Sciatic nerve (tissue), 2 donors: ENCODE measurements at regions not wholly inside any gene's neighbourhood (a gene's known extent, or its start where the extent isn't known, plus 50 kb on each side); places are given as distances from the start of the nearest gene placed in this dataset.
A peak's percentile ranks its signal among the peaks of the same experiment; 100 is the strongest.

ENCODE experiments used
- ATAC-seq: fragments of 200-7000 bp; cut with Tn5 transposase; one replicate; pipeline ENCODE4 v1.9.1; 2020; ENCODE audit warnings: mild to moderate bottlenecking, moderate library complexity
- DNase-seq: peaks from one replicate; pipeline ENCODE4 v3.0.0-alpha.2; 2020; ENCODE audit warnings: low spot score
- intact Hi-C: fragments of 100-400 bp; cut with DNase I; formaldehyde crosslinking; loops from one replicate; pipeline ENCODE4 v1.14.2; 2022
- donor health status: DM: no; HTN: no; CAD: no.
- donor health status: DM: no; HTN: no; CAD: no.

DNA sequence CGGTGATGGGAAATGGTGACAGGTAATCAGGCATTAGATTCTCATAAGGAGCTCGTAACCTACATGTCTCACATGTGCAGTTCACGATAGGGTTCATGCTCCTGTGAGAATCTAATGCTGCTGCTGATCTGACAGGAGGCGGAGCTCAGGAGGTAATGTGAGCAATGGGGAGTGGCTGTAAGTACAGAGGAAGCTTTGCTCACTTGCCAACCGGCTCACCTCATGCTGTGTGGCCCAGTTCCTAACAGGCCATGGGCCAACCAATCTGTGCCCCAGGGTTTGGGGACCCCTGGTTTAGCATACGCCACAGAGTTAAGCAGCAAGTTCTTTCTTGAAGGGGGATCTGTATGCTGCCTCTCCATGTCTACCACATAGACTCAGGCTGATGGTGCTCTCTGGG, 133.1 kb downstream of the IQUB start:
- no peak for ATAC-seq
- DNase-seq = no peak
- intact Hi-C loops = no loop called here

DNA sequence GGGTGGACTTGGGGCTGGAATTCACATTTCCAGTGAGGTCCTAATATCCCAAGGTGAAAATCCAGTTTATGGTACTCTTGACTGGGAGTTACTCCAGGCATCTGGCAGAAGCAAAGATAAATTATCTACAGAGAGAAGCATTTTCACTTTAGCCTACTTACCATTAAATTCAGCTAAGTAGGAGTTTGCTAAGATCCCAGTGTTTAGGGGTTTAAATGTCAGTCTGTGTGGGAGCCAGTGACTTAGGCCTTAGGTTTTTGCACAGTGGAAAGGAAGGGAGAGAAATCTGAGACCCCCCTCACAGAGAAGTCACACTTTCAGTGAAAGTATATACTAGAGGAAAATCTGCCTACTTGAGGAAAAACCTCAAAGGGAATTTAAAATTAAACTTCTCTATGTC, 134.2 kb downstream of the IQUB start:
- ATAC-seq (no peak), DNase-seq (no peak)
- intact Hi-C loops = no loop called here

DNA sequence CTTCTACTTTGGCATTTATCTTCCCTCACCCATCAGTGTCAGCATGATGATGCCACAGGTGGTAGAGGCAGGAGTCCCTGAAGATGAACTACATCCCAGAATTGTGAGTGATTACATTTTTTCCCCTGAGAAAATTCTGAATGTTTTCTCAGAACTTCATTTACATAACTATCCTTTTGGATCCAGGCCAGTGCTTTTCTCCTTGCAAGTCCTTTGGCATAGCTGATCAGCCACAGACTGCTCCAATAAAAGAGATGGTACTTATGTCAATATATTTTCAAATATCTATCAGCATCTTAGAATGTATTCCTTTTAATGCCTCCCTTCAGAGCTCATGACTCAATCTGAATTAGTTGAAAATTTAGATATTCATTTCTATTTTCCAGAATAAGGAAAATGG, 135.5 kb downstream of the IQUB start:
- intact Hi-C loops = no loop called here
- DNase-seq (no peak), ATAC-seq (no peak)

DNA sequence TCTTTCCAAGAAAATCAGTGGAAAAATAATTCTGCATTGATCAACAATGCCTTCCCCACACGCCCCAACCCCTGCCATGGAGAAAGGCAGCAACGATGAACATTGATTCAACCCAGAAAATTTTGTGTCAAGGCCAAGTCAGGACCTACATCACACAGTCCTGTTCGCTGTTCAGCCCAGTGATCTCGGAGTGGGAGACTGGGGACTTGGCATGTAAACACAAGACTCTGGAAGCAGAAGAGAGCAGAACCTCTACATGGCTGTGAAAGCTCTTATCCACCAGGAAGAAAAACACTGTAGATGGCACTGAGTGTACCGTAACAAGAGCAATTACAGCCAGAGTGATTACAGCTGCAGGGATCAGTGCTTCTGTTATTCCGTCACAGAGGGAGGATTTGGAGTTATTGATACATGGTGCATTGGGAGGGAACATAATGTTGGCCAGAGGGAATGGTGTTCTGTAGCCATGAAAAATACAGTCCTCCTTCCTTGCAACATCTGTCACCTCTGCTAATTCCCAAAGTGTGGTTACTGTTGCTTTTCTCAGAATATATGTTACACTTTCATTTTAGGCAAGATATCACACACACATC, 136.6 kb downstream of the IQUB start:
- intact Hi-C loops = no loop called here
- ATAC-seq = no peak
- no peak for DNase-seq

DNA sequence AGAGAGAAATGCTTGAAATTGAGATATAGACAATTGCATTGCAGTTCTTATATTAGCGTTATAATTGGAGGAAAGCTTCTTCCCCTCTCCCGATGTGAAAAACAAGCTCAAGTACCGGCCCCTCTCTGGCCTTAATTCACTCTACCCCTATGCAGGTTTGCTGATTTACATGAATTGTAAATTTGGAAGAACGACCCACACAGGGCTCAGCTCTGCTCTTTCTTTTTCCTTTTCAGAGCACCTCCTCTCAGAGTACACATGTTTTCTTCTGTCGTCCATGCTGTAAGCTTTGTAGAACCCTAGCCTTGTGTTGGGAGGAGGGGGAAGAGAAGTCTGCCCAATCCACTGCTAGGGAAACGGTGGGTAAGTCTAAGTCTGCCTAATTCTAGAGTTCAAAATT, 140.8 kb downstream of the IQUB start:
- intact Hi-C loops = no loop called here
- ATAC-seq = no peak
- DNase-seq = no peak

DNA sequence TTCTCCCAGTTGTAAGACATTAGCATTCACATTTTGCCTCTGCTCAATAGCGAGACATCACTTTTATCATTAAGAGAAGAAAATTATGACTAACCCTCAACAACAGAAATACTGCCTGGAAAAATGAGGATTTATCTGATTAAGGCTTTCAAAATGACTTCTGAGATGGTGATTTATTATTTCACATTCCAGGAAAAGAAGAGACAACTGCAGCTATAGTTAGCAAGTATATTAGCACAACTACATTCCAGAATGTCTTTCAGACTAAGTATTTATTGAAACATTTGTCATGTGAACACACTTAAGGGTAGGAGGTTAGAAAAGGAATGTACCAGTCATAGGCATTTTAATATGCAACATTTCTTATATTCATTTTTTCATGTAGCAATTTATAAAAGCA, 162.0 kb downstream of the IQUB start:
- intact Hi-C loops = no loop called here
- no peak for ATAC-seq
- DNase-seq = no peak

DNA sequence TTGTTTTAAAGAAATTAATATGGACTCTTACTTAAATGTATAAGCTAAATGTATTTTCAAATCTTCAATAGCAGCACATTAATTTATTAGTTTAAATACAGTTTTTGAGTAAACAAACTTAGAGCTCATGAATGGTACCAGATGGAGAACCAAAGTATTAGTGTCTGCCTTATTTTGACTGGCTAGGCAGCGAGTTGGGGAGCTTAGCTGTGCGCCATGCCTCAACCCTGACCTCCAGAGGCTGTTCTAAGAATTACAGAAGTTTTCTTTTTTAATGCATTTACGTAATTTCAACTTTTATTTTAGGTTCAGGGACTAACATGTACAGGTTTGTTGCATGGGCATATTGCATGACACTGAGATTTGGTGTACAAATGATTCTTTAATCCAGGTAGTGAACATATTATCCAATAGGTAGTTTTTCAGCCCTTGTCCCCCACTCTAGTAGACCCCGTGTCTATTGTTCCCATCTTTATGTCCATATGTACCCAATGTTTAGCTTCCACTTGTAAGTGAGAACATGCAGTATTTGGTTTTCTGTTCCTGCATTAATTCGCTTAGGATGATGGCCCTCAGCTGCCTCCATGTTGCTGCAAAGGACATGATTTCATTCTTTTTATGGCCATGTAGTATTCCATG, 166.8 kb downstream of the IQUB start:
- ATAC-seq (peak; percentile 48), DNase-seq (no peak)
- intact Hi-C loops = no loop called here

DNA sequence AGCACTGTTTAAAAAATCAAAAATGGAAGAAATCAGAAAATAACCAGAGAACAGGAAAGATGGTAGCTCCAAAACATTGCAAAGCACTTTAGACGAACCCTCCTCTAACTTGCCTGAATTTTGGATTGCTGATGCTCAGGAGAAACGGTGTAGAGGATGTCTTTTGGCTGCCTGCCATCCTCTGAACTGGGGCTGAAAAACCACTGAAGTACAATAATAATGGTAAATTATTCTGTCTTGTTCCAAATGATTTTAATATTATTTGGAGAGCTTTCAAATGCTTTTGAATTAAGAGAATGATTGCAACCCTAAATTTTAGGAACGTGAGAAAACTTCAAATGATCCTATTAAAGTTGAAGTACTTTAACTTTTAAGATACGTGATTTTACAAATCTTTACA, 167.3 kb upstream of the SLC13A1 start:
- intact Hi-C loops = no loop called here
- ATAC-seq = no peak

DNA sequence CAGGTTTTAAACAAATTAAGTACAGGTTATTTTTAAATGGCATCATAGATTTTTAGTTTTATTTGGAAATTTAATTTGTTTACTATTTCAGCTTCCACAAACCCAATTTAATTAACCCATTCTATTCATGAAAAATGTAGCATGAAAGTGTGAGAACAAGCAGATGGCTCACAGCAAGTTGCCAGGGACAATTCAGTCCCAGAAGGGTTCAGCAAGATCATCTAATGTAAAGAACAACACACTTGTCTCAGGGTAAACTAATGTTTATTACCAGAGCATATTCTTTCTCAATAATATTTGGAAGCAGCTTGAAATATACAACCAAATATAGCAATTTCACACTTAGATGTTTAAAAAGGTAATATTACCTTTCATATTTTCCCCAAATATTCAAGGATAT, 166.9 kb upstream of the SLC13A1 start:
- ATAC-seq (no peak), DNase-seq (no peak)
- intact Hi-C loops = no loop called here

More for the DNA sequence above, 167.3 kb upstream of the SLC13A1 start:
- DNase-seq = no peak

DNA sequence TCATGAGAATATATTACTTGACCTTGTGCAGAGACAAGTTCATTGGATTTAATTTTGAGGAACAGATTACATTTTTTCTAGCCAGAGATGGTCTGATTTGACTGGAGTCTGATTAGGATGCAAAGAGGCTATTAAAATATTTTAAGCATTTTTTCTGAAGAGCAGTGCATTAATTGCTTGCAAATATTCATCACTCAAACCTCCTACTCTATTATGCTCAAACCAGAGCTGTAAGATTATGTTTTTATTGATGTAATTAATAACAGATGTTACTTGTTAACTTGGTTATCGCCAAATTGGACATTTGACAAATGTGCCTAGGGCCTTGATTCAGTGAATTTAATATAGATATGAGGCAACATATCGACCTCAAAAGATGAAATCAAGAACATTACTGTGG, 160.9 kb upstream of the SLC13A1 start:
- intact Hi-C loops = no loop called here
- no peak for DNase-seq
- no peak for ATAC-seq

DNA sequence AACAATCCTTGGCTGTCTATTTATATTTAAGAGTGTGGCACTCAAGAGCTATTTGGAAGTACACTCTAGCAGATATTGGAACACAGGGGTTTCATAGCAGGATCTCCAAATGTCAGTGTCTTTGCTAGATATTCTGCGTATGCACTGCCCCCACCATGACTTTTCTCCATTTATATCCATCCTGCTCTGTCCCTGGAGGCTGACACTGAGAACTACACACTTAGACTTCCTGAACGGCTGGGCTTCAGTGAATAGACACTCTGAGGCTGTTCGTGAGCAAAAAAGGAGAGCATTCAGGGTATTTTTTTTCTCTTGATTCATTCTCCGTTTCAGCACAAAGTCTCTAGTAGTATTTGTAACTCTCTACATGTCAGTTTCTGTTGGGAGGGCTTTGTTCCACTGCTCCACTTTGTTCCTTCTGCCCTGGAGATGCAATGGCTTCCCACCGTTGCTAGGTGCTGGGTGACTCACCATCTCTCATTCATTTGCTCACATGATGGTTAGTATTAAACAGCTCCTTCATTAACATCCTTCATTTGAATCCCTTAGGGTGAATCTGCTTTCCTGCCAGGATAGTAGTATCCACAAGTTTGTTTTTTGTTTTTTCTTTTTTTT, 155.9 kb upstream of the SLC13A1 start:
- ATAC-seq (no peak), DNase-seq (no peak)
- intact Hi-C loops = no loop called here

DNA sequence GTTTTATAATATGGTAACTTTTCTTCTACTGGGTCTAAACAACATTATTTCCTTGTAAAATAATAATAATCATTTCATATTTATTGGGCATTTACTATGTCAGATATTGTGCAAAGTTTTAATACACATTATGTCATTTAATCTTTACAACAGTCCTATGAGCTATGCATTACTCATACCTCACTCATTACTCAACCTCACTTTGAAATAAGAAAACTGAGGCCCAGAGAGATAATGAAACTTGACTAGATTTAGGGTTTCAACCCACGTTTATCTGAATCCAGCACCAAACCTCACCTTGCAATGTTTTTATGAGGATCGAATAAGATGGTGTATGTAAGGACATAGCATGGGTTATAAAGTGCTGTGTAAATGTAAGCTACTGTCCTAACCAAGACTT, 153.2 kb upstream of the SLC13A1 start:
- intact Hi-C loops = no loop called here
- DNase-seq (no peak), ATAC-seq (no peak)

DNA sequence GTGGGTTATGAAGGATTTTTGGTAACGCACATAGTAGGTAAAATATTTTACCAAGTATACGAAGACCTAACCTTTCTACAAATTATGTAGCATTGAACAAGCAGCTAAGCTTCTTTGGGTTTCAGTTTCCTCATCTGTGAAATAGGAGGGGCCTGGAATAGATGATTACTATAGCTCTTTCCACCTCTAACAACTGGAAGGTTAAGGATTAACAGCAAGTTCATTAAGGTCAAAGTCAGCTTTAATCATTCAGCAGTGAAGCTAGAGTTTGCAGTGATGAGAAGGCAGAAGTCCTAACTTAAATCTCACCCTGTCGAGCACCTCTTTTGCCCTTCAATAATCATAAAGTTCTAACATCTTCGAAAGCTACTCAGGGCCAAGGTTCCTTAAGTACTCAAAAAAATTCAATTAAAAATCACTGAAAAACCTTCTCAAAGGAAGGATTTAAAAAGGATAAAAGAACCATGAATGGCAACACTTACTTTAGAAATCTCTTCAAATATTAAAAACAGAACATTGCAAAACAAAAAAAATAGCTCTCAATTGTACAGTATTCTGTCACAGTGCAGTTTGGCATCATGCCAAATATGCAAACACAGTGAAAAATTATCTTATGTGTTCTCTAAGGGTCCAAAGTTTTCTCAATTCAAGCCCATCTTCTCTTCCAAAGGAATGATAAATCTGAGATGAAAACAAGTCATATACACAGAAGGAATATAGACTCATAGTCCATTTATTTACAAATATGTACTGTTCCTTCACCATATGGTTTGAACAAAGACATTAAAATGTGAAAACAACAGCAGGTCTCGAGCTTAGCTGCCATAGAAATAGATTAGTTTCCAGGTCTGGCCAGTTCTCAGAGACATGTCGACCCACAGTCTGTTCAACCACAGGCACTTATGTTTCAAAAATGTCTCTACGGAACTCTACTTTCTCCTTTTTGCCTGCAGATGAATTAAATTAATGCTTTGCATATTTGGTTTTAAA, 152.0 kb upstream of the SLC13A1 start:
- no peak for ATAC-seq
- intact Hi-C loops = no loop called here
- no peak for DNase-seq

DNA sequence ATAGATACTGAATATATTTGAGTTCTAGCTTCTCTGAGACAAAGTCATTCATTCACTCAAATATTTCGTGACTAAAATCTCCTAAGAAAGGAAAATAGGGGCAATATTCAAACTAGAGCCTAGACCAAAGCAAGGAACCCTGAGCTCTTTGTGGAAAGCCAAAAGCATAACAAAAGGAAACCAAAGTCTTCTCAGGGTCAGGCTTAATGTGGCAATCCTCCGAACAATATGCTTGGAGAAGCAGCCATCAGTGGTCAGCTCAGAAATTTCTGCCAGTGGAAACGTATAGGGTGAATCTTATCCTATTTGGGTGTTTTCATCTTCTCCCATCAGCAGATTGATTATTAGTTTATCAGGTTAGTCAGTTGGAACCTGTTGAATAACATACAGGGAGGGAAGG, 151.3 kb upstream of the SLC13A1 start:
- ATAC-seq = no peak
- intact Hi-C loops = no loop called here
- DNase-seq = no peak

DNA sequence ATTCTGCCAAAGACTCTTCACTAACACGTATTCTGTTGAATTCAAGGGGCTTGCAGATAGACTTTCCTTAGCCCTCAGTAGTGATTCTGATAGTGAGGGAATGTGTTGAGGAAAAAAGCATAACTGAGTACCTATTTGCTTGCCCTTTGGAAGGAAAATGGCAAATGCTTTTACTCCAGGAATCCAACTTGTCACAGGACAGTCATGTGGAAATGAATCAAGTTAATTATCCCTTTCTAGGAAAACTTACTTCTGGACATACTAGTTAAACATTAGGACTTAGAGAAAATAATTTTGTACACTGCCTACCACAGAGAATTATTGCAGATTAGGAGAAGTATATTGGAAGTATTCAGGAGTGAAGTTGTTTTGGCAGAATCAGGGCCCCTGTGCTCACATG, 148.9 kb upstream of the SLC13A1 start:
- intact Hi-C loops = no loop called here
- no peak for DNase-seq
- ATAC-seq = no peak

DNA sequence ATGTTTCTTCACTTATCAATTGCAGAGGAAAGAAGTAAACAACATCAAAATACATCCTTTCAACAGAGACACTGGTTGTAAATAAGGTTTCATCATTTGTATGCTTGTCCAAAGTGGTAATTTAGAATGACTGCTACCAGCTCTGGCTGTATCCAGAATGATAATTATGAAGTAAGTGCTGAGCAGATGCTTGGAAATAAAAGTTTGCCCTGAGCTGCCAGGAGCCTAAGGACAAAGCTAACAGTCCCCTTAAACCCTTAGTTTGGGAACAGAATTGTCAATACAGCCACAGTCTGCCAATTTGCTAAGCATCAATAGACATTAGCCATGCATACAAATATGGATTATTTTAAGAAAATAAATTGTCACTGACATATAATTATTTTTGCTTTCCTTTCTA, 147.0 kb upstream of the SLC13A1 start:
- DNase-seq (no peak), ATAC-seq (no peak)
- intact Hi-C loops = no loop called here

DNA sequence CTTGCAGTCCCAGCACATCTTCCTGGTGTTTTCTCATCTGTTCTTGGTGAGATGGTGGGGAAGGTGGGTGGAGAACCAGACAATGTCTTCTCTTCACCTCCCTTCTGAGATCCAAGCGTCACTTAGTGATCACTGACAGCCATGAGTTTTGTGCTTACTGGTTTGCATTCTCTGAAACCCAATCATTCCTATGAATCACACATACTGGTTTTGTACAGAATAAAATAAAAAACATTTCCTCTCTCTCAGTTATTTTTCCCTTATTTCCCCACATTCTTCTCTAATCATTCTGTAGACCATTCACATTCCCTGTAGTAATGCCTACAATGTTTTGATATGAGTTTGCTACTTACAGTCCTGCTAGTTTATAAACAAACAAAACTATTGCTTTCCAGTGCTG, 143.8 kb upstream of the SLC13A1 start:
- intact Hi-C loops = no loop called here
- no peak for ATAC-seq
- DNase-seq = no peak

DNA sequence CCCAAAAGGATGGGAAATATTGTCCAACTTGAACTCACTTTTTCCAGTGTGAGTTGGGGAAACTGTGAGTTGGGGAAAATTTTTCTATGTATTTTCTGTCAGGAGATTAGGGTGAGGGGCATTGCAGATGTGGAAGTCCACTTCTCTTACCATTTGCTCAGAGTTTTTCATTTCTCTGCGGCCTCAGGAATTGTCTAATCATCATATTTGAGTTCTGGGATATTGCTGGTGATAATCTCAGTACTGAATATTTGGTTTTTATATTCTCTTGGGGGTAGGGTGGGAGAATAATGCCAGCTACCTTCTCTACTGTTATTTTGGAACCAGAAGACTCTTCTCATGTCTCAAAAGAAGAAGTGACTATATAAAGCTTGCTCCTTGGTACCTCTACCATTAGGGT, 141.3 kb upstream of the SLC13A1 start:
- ATAC-seq (no peak), DNase-seq (no peak)
- intact Hi-C loops = no loop called here

DNA sequence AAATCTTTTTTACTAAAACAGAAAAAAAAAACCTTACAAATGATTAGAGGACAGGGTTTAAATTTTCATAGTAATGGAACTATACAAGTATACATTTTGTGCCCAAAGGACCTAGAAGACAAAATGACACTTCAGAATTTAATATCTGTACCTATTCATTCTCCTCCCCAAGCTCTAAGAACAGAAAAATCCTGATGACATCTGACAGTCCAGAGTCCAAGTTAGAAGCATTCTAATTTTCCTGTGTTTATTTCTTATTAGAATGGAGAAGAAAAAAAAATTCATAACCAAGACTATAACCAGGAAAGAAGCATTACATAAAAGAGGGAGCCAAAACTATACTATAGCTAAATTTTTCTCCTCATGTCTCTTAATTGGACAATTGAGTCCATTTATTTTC, 138.9 kb upstream of the SLC13A1 start:
- intact Hi-C loops = no loop called here

More for the DNA sequence above, 138.9 kb upstream of the SLC13A1 start:
- ATAC-seq (no peak), DNase-seq (no peak)
